ENCODE measurements at regions not wholly inside any gene's neighbourhood (a gene's known extent, or its start where the extent isn't known, plus 50 kb on each side); places are given as distances from the start of the nearest gene placed in this dataset.

- no peak for DNase-seq (ENCODE audit: low spot score)
These were observed 387.6 kb downstream of the ELAVL2 start for GRCh38 chr9:23438299-23438907.

GRCh38 chr9:23441275-23441674 lies 384.8 kb downstream of the ELAVL2 start:
- no peak for DNase-seq (ENCODE audit: low spot score)

- no peak for DNase-seq (ENCODE audit: low spot score)
These were observed 381.4 kb downstream of the ELAVL2 start for GRCh38 chr9:23444658-23445057.

- no peak for DNase-seq (ENCODE audit: low spot score)
These were observed 378.9 kb downstream of the ELAVL2 start for GRCh38 chr9:23447166-23447565.

- DNase-seq (ENCODE audit: low spot score): no peak
These were observed 378.1 kb downstream of the ELAVL2 start for GRCh38 chr9:23447944-23448343.

GRCh38 chr9:23451802-23452418 lies 374.1 kb downstream of the ELAVL2 start:
- no peak for DNase-seq (ENCODE audit: low spot score)

- no peak for DNase-seq (ENCODE audit: low spot score)
These were observed 361.8 kb downstream of the ELAVL2 start for GRCh38 chr9:23464275-23464674.

GRCh38 chr9:23467276-23467675 lies 358.8 kb downstream of the ELAVL2 start:
- no peak for DNase-seq (ENCODE audit: low spot score)

- no peak for DNase-seq (ENCODE audit: low spot score)
These were observed 348.1 kb downstream of the ELAVL2 start for GRCh38 chr9:23477908-23478307.

GRCh38 chr9:23483566-23483965 lies 342.5 kb downstream of the ELAVL2 start:
- DNase-seq (ENCODE audit: low spot score): no peak

GRCh38 chr9:23492126-23493002 lies 333.7 kb downstream of the ELAVL2 start:
- DNase-seq (ENCODE audit: low spot score): peak; percentile 9

GRCh38 chr9:23493219-23493618 lies 332.8 kb downstream of the ELAVL2 start:
- no peak for DNase-seq (ENCODE audit: low spot score)

GRCh38 chr9:23496489-23497136 lies 329.4 kb downstream of the ELAVL2 start:
- no peak for DNase-seq (ENCODE audit: low spot score)

GRCh38 chr9:23497137-23497504 lies 328.9 kb downstream of the ELAVL2 start:
- no peak for DNase-seq (ENCODE audit: low spot score)

- no peak for DNase-seq (ENCODE audit: low spot score)
These were observed 324.0 kb downstream of the ELAVL2 start for GRCh38 chr9:23502004-23502403.

- DNase-seq (ENCODE audit: low spot score): no peak
These were observed 303.1 kb downstream of the ELAVL2 start for GRCh38 chr9:23522952-23523351.

GRCh38 chr9:23524607-23525155 lies 301.4 kb downstream of the ELAVL2 start:
- DNase-seq (ENCODE audit: low spot score): no peak

GRCh38 chr9:23526806-23527205 lies 299.2 kb downstream of the ELAVL2 start:
- DNase-seq (ENCODE audit: low spot score): no peak

GRCh38 chr9:23532282-23532681 lies 293.8 kb downstream of the ELAVL2 start:
- DNase-seq (ENCODE audit: low spot score): no peak

GRCh38 chr9:23537192-23538066 lies 288.6 kb downstream of the ELAVL2 start:
- DNase-seq (ENCODE audit: low spot score): no peak

- DNase-seq (ENCODE audit: low spot score): no peak
These were observed 288.0 kb downstream of the ELAVL2 start for GRCh38 chr9:23538067-23538402.
